HCT116 (cell line): ENCODE measurements at regions not wholly inside any gene's neighbourhood (a gene's known extent, or its start where the extent isn't known, plus 50 kb on each side); places are given as distances from the start of the nearest gene placed in this dataset.

Experiments used
- ATAC-seq: fragments of 200-7000 bp; cut with Tn5 transposase; 2 replicates; pipeline ENCODE4 v1.9.1; 2020; ENCODE audit warnings: mild to moderate bottlenecking, moderate library complexity
- BruUV-seq: library from RNA; stranded (reverse); fragments of 400-500 nt; replicated peaks from 2 replicates; lab custom pipeline; 2021; lab: Mats Ljungman, UMichigan
- CTCF ChIA-PET: fragments of 300-600 bp; sonication (Branson Sonifier 250); formaldehyde crosslinking; loops from one replicate; lab custom pipeline; 2021; ENCODE audit warnings: antibody characterized with exemption; lab: Charles Lee
- POLR2A ChIA-PET: fragments of 300-600, 350-600 bp; sonication (Branson Sonifier 250); formaldehyde crosslinking; loops from one replicate; lab custom pipeline; 2021; ENCODE audit warnings: antibody characterized with exemption; lab: Charles Lee
- RAD21 ChIA-PET, 2 experiments: fragments of 300-600 bp; sonication (Branson Sonifier 250); formaldehyde crosslinking; loops; one replicate each; lab custom pipeline; 2023; ENCODE audit warnings: low total read pairs in 2 of 2; ENCODE audit not compliant: uncharacterized antibody in 2 of 2, unreplicated experiment in 2 of 2, low non-redundant PET in 1 of 2; lab: Charles Lee
- DNase-seq: peaks from one replicate; pipeline ENCODE4 v3.0.0-alpha.2; 2010; ENCODE audit warnings: low read depth, low spot score
- H2AFZ ChIP-seq: fragments of 200-600 bp; shearing (Covaris generic), sonication (generic); 2 replicates; pipeline ENCODE4 v1.6.1; 2017; ENCODE audit warnings: low read depth, mixed run types, mixed read lengths, antibody characterized with exemption, low read length; ENCODE audit not compliant: poor library complexity, severe bottlenecking
- H3K27ac ChIP-seq: 2 replicates; pipeline ENCODE4 v1.5.1; 2012; ENCODE audit warnings: low read depth, low read length
- H3K27me3 ChIP-seq: fragments of 200-600 bp; sonication (generic); 2 replicates; pipeline ENCODE4 v1.6.1; 2016; ENCODE audit warnings: mixed run types, low read length, mixed read lengths; ENCODE audit not compliant: insufficient read depth
- H3K36me3 ChIP-seq, 2 experiments: fragments of 200-500 bp in 1 of 2; fragments of 200-600 bp in 1 of 2; sonication (Bioruptor generic) in 1 of 2; sonication (generic) in 1 of 2; 2 replicates each; pipeline versions ENCODE4 v1.5.1 to v1.6.1; 2014 to 2016; ENCODE audit warnings: low read length in 2 of 2, inconsistent platforms in 1 of 2, mixed read lengths in 1 of 2, mixed run types in 1 of 2; ENCODE audit not compliant: insufficient read depth in 2 of 2, control insufficient read depth in 1 of 2
- H3K4me1 ChIP-seq, 2 experiments: fragments of 200-600 bp in 1 of 2; sonication (generic) in 1 of 2; 2 replicates each; pipeline versions ENCODE4 v1.5.1 to v1.6.1; 2012 to 2017; ENCODE audit warnings: low read length in 2 of 2, inconsistent platforms in 1 of 2, mild to moderate bottlenecking in 1 of 2, mixed read lengths in 1 of 2, mixed run types in 1 of 2, moderate library complexity in 1 of 2; ENCODE audit not compliant: insufficient read depth in 2 of 2, control insufficient read depth in 1 of 2
- H3K4me2 ChIP-seq: fragments of 200-600 bp; sonication (generic); 2 replicates; pipeline ENCODE4 v1.6.1; 2017; ENCODE audit warnings: mixed run types, low read length, mixed read lengths
- H3K4me3 ChIP-seq, 2 experiments: fragments of 200-600 bp in 1 of 2; sonication (generic) in 1 of 2; replicated peaks in 1 of 2; 2 replicates each; pipeline ENCODE4 v1.5.1; 2011 to 2016; ENCODE audit warnings: low read length in 2 of 2, control low read depth in 1 of 2, low read depth in 1 of 2, mild to moderate bottlenecking in 1 of 2, mixed read lengths in 1 of 2, mixed run types in 1 of 2
- H3K79me2 ChIP-seq: fragments of 200-600 bp; sonication (generic); 2 replicates; pipeline ENCODE4 v1.6.1; 2017; ENCODE audit warnings: mild to moderate bottlenecking, mixed run types, low read length, moderate library complexity, mixed read lengths; ENCODE audit not compliant: insufficient read depth
- H3K9ac ChIP-seq: fragments of 200-600 bp; sonication (generic); 2 replicates; pipeline ENCODE4 v1.6.1; 2016; ENCODE audit warnings: low read length, mixed read lengths
- H3K9me2 ChIP-seq: fragments of 200-600 bp; sonication (generic), shearing (Covaris generic); 2 replicates; pipeline ENCODE4 v1.6.1; 2017; ENCODE audit warnings: mixed run types, mild to moderate bottlenecking, moderate library complexity; ENCODE audit not compliant: insufficient read depth
- H3K9me3 ChIP-seq, 2 experiments: fragments of 200-500 bp in 1 of 2; fragments of 200-600 bp in 1 of 2; sonication (Bioruptor generic) in 1 of 2; sonication (generic) in 1 of 2; 2 replicates each; pipeline ENCODE4 v1.6.1; 2014 to 2017; ENCODE audit warnings: low read length in 2 of 2, mixed read lengths in 2 of 2, inconsistent platforms in 1 of 2, low read depth in 1 of 2, mild to moderate bottlenecking in 1 of 2, mixed run types in 1 of 2, moderate library complexity in 1 of 2; ENCODE audit not compliant: control insufficient read depth in 1 of 2, insufficient read depth in 1 of 2
- H4K20me1 ChIP-seq: fragments of 200-600 bp; sonication (generic), shearing (Covaris generic); 2 replicates; pipeline ENCODE4 v1.6.1; 2017; ENCODE audit warnings: mixed run types, mild to moderate bottlenecking, moderate library complexity; ENCODE audit not compliant: insufficient read depth
- CBX3 ChIP-seq: IDR thresholded peaks from 2 replicates; pipeline ENCODE4 v1.6.1; 2012; ENCODE audit warnings: low read depth
- CEBPB ChIP-seq: IDR thresholded peaks from 2 replicates; pipeline ENCODE4 v1.6.1; 2012; ENCODE audit warnings: low read depth
- EGR1 ChIP-seq: IDR thresholded peaks from 2 replicates; pipeline ENCODE4 v1.6.1; 2012; ENCODE audit warnings: low read depth
- ELF1 ChIP-seq: IDR thresholded peaks from 2 replicates; pipeline ENCODE4 v1.6.1; 2012; ENCODE audit warnings: low read depth, borderline replicate concordance
- EZH2 ChIP-seq: fragments of 200-600 bp; sonication (generic); IDR thresholded peaks from 2 replicates; pipeline ENCODE4 v1.6.1; 2017; ENCODE audit warnings: antibody characterized with exemption, mixed run types
- JUND ChIP-seq: IDR thresholded peaks from 2 replicates; pipeline ENCODE4 v1.6.1; 2012
- POLR2A ChIP-seq: IDR thresholded peaks from 2 replicates; pipeline ENCODE4 v1.7.0; 2011; ENCODE audit warnings: borderline replicate concordance; ENCODE audit not compliant: insufficient read depth, insufficient read length; ENCODE audit errors: extremely low read depth
- POLR2AphosphoS5 ChIP-seq: IDR thresholded peaks from 2 replicates; pipeline ENCODE4 v1.6.1; 2011; ENCODE audit warnings: mild to moderate bottlenecking, low read depth, low read length, moderate library complexity
- RAD21 ChIP-seq: IDR thresholded peaks from 2 replicates; pipeline ENCODE4 v1.6.1; 2012; ENCODE audit warnings: low read depth, mild to moderate bottlenecking
- SIN3A ChIP-seq: IDR thresholded peaks from 2 replicates; pipeline ENCODE4 v1.6.1; 2012; ENCODE audit warnings: low read depth
- SRF ChIP-seq: IDR thresholded peaks from 2 replicates; pipeline ENCODE4 v1.6.1; 2012; ENCODE audit warnings: low read depth
- TCF7L2 ChIP-seq: IDR thresholded peaks from 2 replicates; pipeline ENCODE4 v1.7.0; 2011; ENCODE audit warnings: borderline replicate concordance, inconsistent platforms; ENCODE audit not compliant: insufficient read depth, insufficient read length; ENCODE audit errors: extremely low read depth
- YY1 ChIP-seq: IDR thresholded peaks from 2 replicates; pipeline ENCODE4 v1.6.1; 2011; ENCODE audit warnings: low read length, low read depth, moderate library complexity, mild to moderate bottlenecking; ENCODE audit not compliant: insufficient replicate concordance; ENCODE audit errors: extremely low read depth
- ZNF274 ChIP-seq: fragments of 200-500 bp; sonication (Bioruptor generic); IDR thresholded peaks from 2 replicates; pipeline ENCODE4 v1.6.1; 2014; ENCODE audit warnings: mild to moderate bottlenecking, low read depth, low read length, inconsistent platforms
- intact Hi-C: fragments of 100-400 bp; cut with micrococcal nuclease; formaldehyde crosslinking; loops from 2 replicates; pipeline ENCODE4 v1.10.0; 2022
- TF ChIP-seq, protein P1 (sequence below), 3 experiments: fragments of 200-600 bp in 1 of 3; sonication (generic) in 1 of 3; IDR thresholded peaks in 2 of 3; conservative IDR thresholded peaks in 1 of 3; 2 replicates each; pipeline ENCODE4 v1.5.1; 2012 to 2017; ENCODE audit warnings: low read depth in 2 of 3, low read length in 2 of 3, antibody characterized with exemption in 1 of 3, borderline replicate concordance in 1 of 3, control low read depth in 1 of 3, mild to moderate bottlenecking in 1 of 3, mixed read lengths in 1 of 3, mixed run types in 1 of 3, moderate library complexity in 1 of 3; ENCODE audit not compliant: insufficient read depth in 1 of 3
- TF ChIP-seq, protein P2 (sequence below): IDR thresholded peaks from 2 replicates; pipeline ENCODE4 v1.6.1; 2012
- TF ChIP-seq, protein P3 (sequence below): IDR thresholded peaks from 2 replicates; pipeline ENCODE4 v1.6.1; 2012

DNA sequence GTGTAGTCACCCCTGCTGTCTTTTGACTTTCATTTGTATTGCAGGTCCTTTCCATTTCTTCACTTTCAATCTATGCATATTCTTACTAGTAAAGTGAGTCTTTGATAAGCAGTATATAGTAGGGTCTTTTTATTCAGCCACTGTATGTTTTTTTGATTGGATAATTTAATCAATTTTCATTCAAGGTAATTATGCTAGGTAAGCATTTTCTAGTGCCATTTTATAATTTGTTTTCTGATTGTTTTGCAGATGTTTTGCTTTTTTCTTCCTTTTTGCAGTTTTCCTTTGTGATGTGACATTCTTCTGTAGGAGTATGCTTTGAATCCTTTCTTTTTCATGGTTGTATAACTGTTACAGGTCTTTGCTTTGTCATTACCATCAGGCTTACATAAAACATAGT is 504.3 kb upstream of the GBE1 start:
- ChIA-PET CTCF (no interaction called here), RAD21 (no interaction called here), POLR2A (no interaction called here)
- Histone ChIP-seq H4K20me1 (no peaks in the 10 kb centered on the region), H3K79me2 (no peaks in the 10 kb centered on the region), H3K36me3 (no peaks in the 10 kb centered on the region), H3K27ac (no peak overlapping the region), H2AFZ (no peak overlapping the region), H3K4me3 (no peak overlapping the region), H3K9me3 (no peaks in the 10 kb centered on the region), H3K4me2 (no peak overlapping the region), H3K4me1 (no peaks in the 10 kb centered on the region), H3K9ac (no peak overlapping the region), H3K27me3 (no peaks in the 10 kb centered on the region), H3K9me2 (no peaks in the 10 kb centered on the region)
- DNase-seq = no peak
- no peak for ATAC-seq
- no TSS peak for BruUV-seq
- intact Hi-C loops = no loop called here
- TF ChIP-seq, protein P1, sequence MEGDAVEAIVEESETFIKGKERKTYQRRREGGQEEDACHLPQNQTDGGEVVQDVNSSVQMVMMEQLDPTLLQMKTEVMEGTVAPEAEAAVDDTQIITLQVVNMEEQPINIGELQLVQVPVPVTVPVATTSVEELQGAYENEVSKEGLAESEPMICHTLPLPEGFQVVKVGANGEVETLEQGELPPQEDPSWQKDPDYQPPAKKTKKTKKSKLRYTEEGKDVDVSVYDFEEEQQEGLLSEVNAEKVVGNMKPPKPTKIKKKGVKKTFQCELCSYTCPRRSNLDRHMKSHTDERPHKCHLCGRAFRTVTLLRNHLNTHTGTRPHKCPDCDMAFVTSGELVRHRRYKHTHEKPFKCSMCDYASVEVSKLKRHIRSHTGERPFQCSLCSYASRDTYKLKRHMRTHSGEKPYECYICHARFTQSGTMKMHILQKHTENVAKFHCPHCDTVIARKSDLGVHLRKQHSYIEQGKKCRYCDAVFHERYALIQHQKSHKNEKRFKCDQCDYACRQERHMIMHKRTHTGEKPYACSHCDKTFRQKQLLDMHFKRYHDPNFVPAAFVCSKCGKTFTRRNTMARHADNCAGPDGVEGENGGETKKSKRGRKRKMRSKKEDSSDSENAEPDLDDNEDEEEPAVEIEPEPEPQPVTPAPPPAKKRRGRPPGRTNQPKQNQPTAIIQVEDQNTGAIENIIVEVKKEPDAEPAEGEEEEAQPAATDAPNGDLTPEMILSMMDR (IDR thresholded peaks at IDR 0.05 in 2 of 3, conservative IDR thresholded peaks at IDR 0.05 in 1 of 3; ENCODE audit: borderline replicate concordance in 1 of 3, insufficient read depth in 1 of 3, low read depth in 2 of 3, low read length in 2 of 3) = no peak
- TF ChIP-seq CEBPB = no peak
- no peak for TF ChIP-seq ZNF274
- TF ChIP-seq ELF1 = no peak
- TF ChIP-seq TCF7L2 = no peak
- TF ChIP-seq YY1 = no peak
- no peak for TF ChIP-seq CBX3
- TF ChIP-seq JUND = no peak
- TF ChIP-seq POLR2A = no peak
- TF ChIP-seq, protein P2, sequence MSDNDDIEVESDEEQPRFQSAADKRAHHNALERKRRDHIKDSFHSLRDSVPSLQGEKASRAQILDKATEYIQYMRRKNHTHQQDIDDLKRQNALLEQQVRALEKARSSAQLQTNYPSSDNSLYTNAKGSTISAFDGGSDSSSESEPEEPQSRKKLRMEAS = no peak
- no peak for TF ChIP-seq SRF
- no peak for TF ChIP-seq EGR1
- TF ChIP-seq POLR2AphosphoS5 = no peak
- TF ChIP-seq EZH2 = no peak
- TF ChIP-seq, protein P3, sequence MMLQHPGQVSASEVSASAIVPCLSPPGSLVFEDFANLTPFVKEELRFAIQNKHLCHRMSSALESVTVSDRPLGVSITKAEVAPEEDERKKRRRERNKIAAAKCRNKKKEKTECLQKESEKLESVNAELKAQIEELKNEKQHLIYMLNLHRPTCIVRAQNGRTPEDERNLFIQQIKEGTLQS = no peak
- TF ChIP-seq RAD21 = no peak
- TF ChIP-seq SIN3A = no peak
